Thyroid gland (tissue), 4 donors: ENCODE measurements at regions not wholly inside any gene's neighbourhood (a gene's known extent, or its start where the extent isn't known, plus 50 kb on each side); places are given as distances from the start of the nearest gene placed in this dataset.

Experiments
- DNase-seq, 2 donors: peaks; one replicate each; pipeline ENCODE4 v3.0.0-alpha.2; 2019
- H3K27ac ChIP-seq, 3 donors: fragments of 200-600 bp; sonication (generic); 1 replicate in 2 of 3; 2 replicates in 1 of 3; pipeline ENCODE4 v1.5.1; 2016 to 2019; ENCODE audit warnings: mild to moderate bottlenecking in 1 of 3, moderate library complexity in 1 of 3
- H3K27me3 ChIP-seq: fragments of 200-600 bp; sonication (generic); one replicate; pipeline ENCODE4 v1.5.1; 2019
- H3K36me3 ChIP-seq, 2 donors: fragments of 200-600 bp; sonication (generic); one replicate each; pipeline ENCODE4 v1.5.1; 2016 to 2019
- H3K4me1 ChIP-seq, 2 donors: fragments of 200-600 bp; sonication (generic); one replicate each; pipeline ENCODE4 v1.5.1; 2017 to 2019
- H3K4me3 ChIP-seq, 3 donors: fragments of 200-600 bp; sonication (generic); replicated peaks in 1 of 3; 1 replicate in 2 of 3; 2 replicates in 1 of 3; pipeline ENCODE4 v1.5.1; 2016; ENCODE audit warnings: mild to moderate bottlenecking in 1 of 3
- H3K9me3 ChIP-seq: fragments of 200-600 bp; sonication (generic); one replicate; pipeline ENCODE4 v1.5.1; 2017
- CTCF ChIP-seq, 6 experiments: fragments of 200-600 bp in 3 of 6; fragments of 450-650 bp in 3 of 6; sonication (generic) in 3 of 6; IDR thresholded peaks; one replicate each; pipeline ENCODE4 v1.5.1; 2016 to 2019; ENCODE audit warnings: antibody characterized with exemption in 6 of 6, mild to moderate bottlenecking in 2 of 6, inconsistent platforms in 1 of 6, moderate library complexity in 1 of 6
- POLR2A ChIP-seq, 2 donors: fragments of 450-650 bp; IDR thresholded peaks; one replicate each; pipeline ENCODE4 v1.6.1; 2017; ENCODE audit warnings: antibody characterized with exemption in 2 of 2, mild to moderate bottlenecking in 2 of 2, moderate library complexity in 1 of 2
- WGBS, 2 donors: methylation state at CpG; one replicate each; pipeline ENCODE4 v1.1.5; 2017; 5-methylcytosine and 5-hydroxymethylcytosine counted together
- intact Hi-C: fragments of 100-400 bp; cut with DNase I; formaldehyde crosslinking; loops from one replicate; pipeline ENCODE4 v1.15.1; 2023

GRCh38 chr5:105821800-105822199, 1848.9 kb downstream of the EFNA5 start:
- no peaks in the 10 kb centered on the region for H3K36me3 ChIP-seq
- no peak overlapping the region for H3K4me3 ChIP-seq
- 75 to 86% methylated on average over 2 of the region's 2 CpGs for WGBS, 2 donors
- H3K27me3 ChIP-seq, result no peaks in the 10 kb centered on the region
- intact Hi-C loops, result no loop called here
- no peak overlapping the region for H3K27ac ChIP-seq
- TF ChIP-seq POLR2A (IDR thresholded peaks at IDR 0.05) (no peak), CTCF (IDR thresholded peaks at IDR 0.05) (no peak)
- no peaks in the 10 kb centered on the region for H3K4me1 ChIP-seq
- H3K9me3 ChIP-seq, result no peaks in the 10 kb centered on the region
- no peak for DNase-seq

GRCh38 chr5:105817914-105818313, 1852.8 kb downstream of the EFNA5 start:
- intact Hi-C loops, result no loop called here
- Histone ChIP-seq H3K4me1 (no peaks in the 10 kb centered on the region), H3K4me3 (no peak overlapping the region), H3K9me3 (no peaks in the 10 kb centered on the region), H3K27me3 (no peaks in the 10 kb centered on the region), H3K27ac (no peak overlapping the region), H3K36me3 (no peaks in the 10 kb centered on the region)
- WGBS, 2 donors, result 84% methylated on average over 2 of the region's 2 CpGs
- DNase-seq, result no peak
- TF ChIP-seq CTCF (IDR thresholded peaks at IDR 0.05), result no peak
- TF ChIP-seq POLR2A (IDR thresholded peaks at IDR 0.05), result no peak

GRCh38 chr5:105817416-105817815, 1853.3 kb downstream of the EFNA5 start:
- intact Hi-C loops, result no loop called here
- H3K36me3 ChIP-seq, result no peaks in the 10 kb centered on the region
- H3K4me3 ChIP-seq, result no peak overlapping the region
- no peak overlapping the region for H3K27ac ChIP-seq
- 81 to 86% methylated on average over 3 of the region's 3 CpGs for WGBS, 2 donors
- H3K4me1 ChIP-seq, result no peaks in the 10 kb centered on the region
- TF ChIP-seq POLR2A (IDR thresholded peaks at IDR 0.05), result no peak
- no peaks in the 10 kb centered on the region for H3K27me3 ChIP-seq
- no peaks in the 10 kb centered on the region for H3K9me3 ChIP-seq
- DNase-seq, result no peak

- no peak for DNase-seq
- 94% methylated on average over 1 of the region's 1 CpG for WGBS, 2 donors
- Histone ChIP-seq H3K36me3 (no peaks in the 10 kb centered on the region), H3K4me1 (no peaks in the 10 kb centered on the region), H3K4me3 (no peak overlapping the region), H3K27me3 (no peaks in the 10 kb centered on the region), H3K9me3 (no peaks in the 10 kb centered on the region), H3K27ac (no peak overlapping the region)
- TF ChIP-seq POLR2A (IDR thresholded peaks at IDR 0.05) (no peak), CTCF (IDR thresholded peaks at IDR 0.05) (no peak)
- intact Hi-C loops, result no loop called here
Measured at GRCh38 chr5:105816961-105817360, 1853.8 kb downstream of the EFNA5 start.

- Histone ChIP-seq H3K4me3 (no peak overlapping the region), H3K27me3 (no peaks in the 10 kb centered on the region), H3K27ac (no peak overlapping the region), H3K9me3 (no peaks in the 10 kb centered on the region), H3K36me3 (no peaks in the 10 kb centered on the region), H3K4me1 (no peaks in the 10 kb centered on the region)
- intact Hi-C loops, result no loop called here
- TF ChIP-seq POLR2A (IDR thresholded peaks at IDR 0.05), result no peak
- no peak for TF ChIP-seq CTCF (IDR thresholded peaks at IDR 0.05)
- WGBS, 2 donors, result 73 to 80% methylated on average over 2 of the region's 2 CpGs
- DNase-seq, result no peak
Measured at GRCh38 chr5:105812304-105812703, 1858.4 kb downstream of the EFNA5 start.

- Histone ChIP-seq H3K4me1 (no peaks in the 10 kb centered on the region), H3K27me3 (no peaks in the 10 kb centered on the region), H3K4me3 (no peak overlapping the region), H3K9me3 (no peaks in the 10 kb centered on the region), H3K27ac (no peak overlapping the region), H3K36me3 (no peaks in the 10 kb centered on the region)
- 82 to 92% methylated on average over 3 of the region's 3 CpGs for WGBS, 2 donors
- TF ChIP-seq POLR2A (IDR thresholded peaks at IDR 0.05), result no peak
- TF ChIP-seq CTCF (IDR thresholded peaks at IDR 0.05), result no peak
- DNase-seq, result no peak
- intact Hi-C loops, result no loop called here
Measured at GRCh38 chr5:105807951-105808350, 1862.8 kb downstream of the EFNA5 start.
